DOHH2 (cell line): ENCODE measurements at regions not wholly inside any gene's neighbourhood (a gene's known extent, or its start where the extent isn't known, plus 50 kb on each side); places are given as distances from the start of the nearest gene placed in this dataset.

Source experiments
- CTCF ChIP-seq: fragments of 200-600 bp; sonication (generic); IDR thresholded peaks from one replicate; pipeline ENCODE4 v1.5.1; 2014; ENCODE audit warnings: antibody characterized with exemption, mild to moderate bottlenecking, low read depth, low read length; ENCODE audit not compliant: poor library complexity, severe bottlenecking
- EZH2phosphoT487 ChIP-seq: fragments of 200-600 bp; sonication (generic); IDR thresholded peaks from 2 replicates; pipeline ENCODE4 v1.6.1; 2017; ENCODE audit warnings: borderline replicate concordance, mild to moderate bottlenecking, antibody characterized with exemption, low read length, moderate library complexity, mixed read lengths

DNA sequence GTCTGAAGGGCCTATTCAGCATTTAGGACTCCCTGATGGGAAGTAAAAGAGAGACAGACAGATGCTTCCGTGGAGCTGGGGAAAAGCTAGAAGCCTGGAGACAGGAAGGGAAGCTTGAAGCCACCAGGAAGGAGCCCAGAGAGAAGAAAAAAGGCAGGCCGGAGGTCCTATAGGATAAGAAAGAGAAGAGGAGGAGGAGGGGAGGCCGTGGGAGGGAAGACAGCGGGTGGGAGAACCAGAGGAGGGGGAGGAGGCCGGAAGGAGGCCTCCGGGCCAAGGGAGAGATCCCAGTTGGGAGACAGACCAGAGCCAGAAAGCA, 107.1 kb upstream of the PKDCC start:
- TF ChIP-seq CTCF (no peak), EZH2phosphoT487 (no peak)
